ENCODE measurements at regions not wholly inside any gene's neighbourhood (a gene's known extent, or its start where the extent isn't known, plus 50 kb on each side); places are given as distances from the start of the nearest gene placed in this dataset.

GRCh38 chr20:40591119-40591518 lies 97.9 kb downstream of the MAFB start:
- no peak for DNase-seq (ENCODE audit: low read depth in 2 of 2)

- DNase-seq (ENCODE audit: low read depth in 2 of 2) = no peak
Measured at GRCh38 chr20:40589581-40589980, 99.5 kb downstream of the MAFB start.

DNA sequence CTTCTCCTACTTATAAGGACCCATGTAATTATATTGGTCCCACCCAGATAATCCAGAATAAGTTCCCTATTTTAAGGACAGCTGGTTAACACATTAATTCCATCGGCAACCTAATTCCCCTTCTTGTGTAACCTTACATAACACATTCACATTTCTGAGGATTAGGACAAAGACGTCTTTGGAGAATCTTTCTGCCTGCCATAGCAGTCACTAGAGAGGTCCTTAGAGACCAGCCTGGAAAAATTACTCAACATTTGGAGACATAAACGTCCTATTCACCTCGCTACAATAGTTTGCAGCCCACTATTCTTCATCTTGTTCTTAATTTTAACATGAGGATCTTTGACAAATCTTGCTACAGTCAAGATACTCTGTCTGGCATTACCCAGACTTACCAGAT lies 100.1 kb downstream of the MAFB start:
- no peak for DNase-seq (ENCODE audit: low read depth in 2 of 2)

- no peak for DNase-seq (ENCODE audit: low read depth in 2 of 2)
Measured at GRCh38 chr20:40587038-40587437, 102.0 kb downstream of the MAFB start.

- no peak for DNase-seq (ENCODE audit: low read depth in 2 of 2)
Measured at GRCh38 chr20:40584130-40584809, 104.8 kb downstream of the MAFB start.

- DNase-seq (ENCODE audit: low read depth in 2 of 2) = no peak
Measured at GRCh38 chr20:40583636-40584035, 105.4 kb downstream of the MAFB start.

GRCh38 chr20:40583205-40583604 lies 105.8 kb downstream of the MAFB start:
- DNase-seq (ENCODE audit: low read depth in 2 of 2) = no peak

DNA sequence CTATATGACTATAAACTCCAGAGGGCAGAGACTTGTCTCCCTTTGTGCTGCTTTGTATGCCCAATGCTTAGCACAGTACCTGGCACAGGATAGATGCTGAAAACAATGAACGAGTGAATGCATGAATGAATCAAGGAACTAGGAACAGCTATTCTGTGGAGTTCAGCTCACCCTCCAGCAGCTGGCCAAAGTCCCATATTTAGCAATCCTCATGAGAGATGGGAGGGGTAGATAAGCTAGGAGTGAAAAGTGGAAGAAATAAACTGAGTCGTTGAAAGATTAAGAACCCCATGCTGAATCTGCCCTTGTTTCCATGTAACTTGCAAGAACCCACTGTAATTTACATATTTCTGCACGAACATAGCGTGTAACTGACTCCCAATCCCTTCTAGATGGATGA lies 106.5 kb downstream of the MAFB start:
- DNase-seq (ENCODE audit: low read depth in 2 of 2) = no peak

DNA sequence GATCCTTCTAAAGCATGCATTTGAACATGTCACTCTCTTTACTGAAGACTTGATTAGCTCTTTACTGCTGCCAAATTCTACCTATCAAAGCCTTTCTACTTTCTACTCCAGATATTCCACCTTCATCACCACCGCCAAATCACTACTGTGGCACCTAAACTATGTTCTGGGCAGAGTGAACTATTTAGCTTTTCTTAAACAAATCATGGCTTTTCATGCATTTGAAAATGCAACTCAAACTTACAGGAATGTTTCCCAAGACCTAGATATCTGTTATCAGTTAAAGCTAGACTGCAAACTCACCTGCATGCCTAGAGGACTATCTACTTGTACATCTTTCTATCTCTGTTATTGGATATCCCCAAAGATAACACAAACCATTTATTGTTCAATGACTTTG lies 109.3 kb downstream of the MAFB start:
- DNase-seq (ENCODE audit: low read depth in 2 of 2) = no peak

DNA sequence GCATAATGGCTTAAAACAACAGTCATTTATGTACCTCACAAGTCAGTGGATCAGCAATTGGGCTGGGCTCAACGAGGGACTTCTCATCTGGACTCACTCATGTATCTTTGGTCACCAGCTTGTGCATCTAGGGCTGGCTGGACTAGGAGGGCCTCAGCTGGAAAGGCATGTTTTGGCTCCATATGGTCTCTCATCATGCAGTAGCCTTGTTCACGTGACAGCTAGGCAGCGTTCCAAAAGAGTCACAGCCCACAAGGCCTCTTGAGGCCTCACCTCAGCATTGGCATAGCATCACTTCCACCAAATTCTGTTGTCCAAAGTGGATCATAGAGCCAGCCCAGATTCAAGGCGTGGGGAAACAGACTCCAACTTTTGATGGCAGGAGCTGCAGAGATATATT lies 110.1 kb downstream of the MAFB start:
- DNase-seq (ENCODE audit: low read depth in 2 of 2) = no peak

DNA sequence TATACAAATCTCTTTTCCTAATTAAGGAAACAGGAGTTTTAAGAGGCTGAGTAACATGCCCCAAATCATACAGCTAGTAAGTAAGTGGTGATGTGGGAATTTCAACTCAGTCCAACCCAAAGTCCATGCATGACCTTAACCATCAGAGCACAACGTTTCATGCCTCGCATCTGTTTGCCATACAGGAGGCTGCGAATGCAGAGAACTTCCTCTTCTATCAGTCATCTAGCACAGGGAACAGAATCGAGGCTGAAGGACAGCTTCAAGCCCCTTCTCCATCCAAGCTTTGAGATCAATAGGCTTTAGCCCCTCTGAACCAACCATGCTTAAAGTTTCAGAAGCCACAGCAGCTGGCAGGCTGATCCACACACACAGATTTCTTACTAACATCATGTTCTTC lies 113.2 kb downstream of the MAFB start:
- no peak for DNase-seq (ENCODE audit: low read depth in 2 of 2)

DNA sequence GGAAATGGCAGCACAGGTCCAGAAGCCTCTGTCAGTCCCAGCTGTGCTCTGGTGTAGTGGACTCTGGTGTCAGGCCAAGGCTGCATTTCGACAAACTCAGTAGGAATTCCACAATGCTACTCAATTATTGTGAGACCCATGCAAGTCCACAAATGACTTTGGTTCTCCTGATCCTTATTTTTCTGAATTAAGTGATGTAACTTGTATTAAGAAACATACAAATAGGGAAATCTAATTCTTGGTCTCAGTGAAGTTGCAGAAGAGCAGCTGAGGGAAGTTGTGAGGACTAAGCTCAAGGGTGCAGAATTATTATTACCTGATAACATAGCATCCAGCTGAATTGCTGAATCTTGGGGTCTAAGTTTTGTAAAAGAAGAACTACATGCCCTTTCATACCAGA lies 116.8 kb downstream of the MAFB start:
- no peak for DNase-seq (ENCODE audit: low read depth in 2 of 2)

DNA sequence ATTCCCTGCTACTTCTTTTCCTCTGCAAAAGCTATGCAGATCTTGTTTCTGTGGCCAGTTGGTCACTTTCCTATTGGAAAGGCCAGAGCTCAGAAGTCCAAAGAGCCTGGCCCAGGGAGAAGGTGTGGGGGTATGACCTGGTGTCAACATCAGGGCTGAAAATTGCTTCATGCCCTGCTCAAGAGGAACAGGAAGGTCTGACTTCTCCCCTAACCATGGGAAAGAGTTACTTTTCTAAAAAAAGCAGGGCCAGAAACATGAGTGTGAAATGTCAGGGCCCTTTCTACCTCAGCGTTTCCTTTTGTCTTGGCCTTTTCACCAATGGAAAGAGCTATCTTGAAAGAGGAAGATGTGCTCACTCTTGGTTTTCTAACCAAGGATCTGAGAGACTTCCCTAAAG lies 117.4 kb downstream of the MAFB start:
- DNase-seq (ENCODE audit: low read depth in 2 of 2) = no peak

- DNase-seq (ENCODE audit: low read depth in 2 of 2) = no peak
Measured at GRCh38 chr20:40568200-40568599, 120.8 kb downstream of the MAFB start.

DNA sequence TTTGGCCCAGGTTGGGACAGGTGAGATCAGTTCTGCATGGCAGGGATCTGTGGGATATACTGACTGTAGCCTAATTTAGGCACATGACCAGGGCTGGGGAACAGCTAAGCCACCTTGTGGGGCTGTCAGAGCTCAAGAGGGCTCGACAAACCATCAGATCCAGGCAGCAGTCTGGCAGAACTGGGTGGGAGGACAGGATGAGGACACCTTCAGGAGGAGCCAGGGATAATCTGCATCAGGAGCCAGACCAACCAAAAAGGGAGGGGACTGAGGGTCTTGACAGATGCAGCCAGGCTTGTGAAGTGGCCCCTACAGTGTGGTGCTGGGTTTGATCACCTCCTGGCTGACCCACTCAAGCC lies 123.4 kb downstream of the MAFB start:
- DNase-seq (ENCODE audit: low read depth in 2 of 2) = no peak

GRCh38 chr20:40565001-40565681 lies 123.9 kb downstream of the MAFB start:
- no peak for DNase-seq (ENCODE audit: low read depth in 2 of 2)

DNA sequence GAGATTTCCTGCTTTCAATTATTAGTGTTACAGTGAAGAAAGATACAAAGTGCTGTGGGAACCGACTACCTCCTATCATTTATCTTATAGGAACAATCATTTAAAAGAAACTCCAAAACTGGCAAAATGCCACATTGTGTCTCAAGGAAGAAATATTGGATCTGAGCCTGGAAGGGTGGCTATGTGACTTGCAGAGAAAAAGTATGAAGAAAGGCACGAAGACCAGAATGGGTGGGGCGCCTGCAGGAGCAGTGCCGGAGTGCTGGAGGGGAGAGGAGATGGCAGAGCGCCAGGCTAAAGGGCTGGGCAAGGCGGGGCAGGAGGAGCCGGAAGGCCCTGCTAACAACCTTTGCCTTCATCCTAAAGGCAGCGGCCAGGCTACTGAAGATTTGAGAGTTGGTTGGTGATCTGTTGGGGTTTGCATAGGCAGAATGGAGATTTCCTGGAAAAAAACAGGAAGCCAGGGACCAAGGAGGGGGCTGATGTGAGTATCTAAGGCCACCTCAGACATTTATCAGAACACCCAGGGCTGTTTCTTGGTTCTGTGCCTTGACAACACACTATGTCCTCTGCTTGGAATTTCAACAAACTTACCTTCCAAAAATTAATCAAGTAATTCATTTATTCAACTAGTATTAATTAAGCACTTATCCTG lies 125.6 kb downstream of the MAFB start:
- no peak for DNase-seq (ENCODE audit: low read depth in 2 of 2)

- DNase-seq (ENCODE audit: low read depth in 2 of 2) = no peak
Measured at GRCh38 chr20:40562031-40562430, 127.0 kb downstream of the MAFB start.

- no peak for DNase-seq (ENCODE audit: low read depth in 2 of 2)
Measured at GRCh38 chr20:40561187-40561586, 127.8 kb downstream of the MAFB start.

- no peak for DNase-seq (ENCODE audit: low read depth in 2 of 2)
Measured at GRCh38 chr20:40558212-40558611, 130.8 kb downstream of the MAFB start.

GRCh38 chr20:40551125-40551530 lies 137.9 kb downstream of the MAFB start:
- DNase-seq (ENCODE audit: low read depth in 2 of 2) = no peak

DNA sequence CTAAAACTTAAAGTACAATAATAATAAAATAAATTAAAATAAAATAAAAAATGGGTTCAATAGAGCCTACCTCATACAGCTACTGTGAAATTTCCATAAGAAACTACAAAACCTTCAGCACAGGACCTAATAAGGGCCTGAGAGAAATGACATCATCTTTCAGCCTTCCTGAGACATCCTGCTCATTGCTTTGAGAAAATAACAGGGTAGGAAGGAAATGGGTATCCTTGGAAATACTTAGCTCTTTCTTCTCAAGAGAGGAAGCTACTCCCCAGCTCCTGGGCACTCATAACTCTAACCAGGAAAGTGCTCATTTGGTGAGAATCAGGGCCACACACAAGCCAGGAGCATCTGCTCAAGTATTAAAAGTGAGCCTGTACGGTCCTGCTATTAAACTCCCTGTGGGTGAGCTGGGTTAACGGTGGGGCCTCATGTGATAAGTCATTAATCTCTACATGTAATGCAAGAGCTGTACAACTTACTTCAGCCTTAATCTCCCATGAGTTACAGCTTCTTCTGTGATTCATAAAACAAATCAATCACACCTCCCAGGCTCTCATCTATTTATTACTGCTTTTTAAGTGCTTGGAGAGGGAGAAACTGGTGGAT lies 141.4 kb downstream of the MAFB start:
- DNase-seq (ENCODE audit: low read depth in 2 of 2) = no peak

- no peak for DNase-seq (ENCODE audit: low read depth in 2 of 2)
Measured at GRCh38 chr20:40545478-40545877, 143.6 kb downstream of the MAFB start.
